ENCODE measurements at regions not wholly inside any gene's neighbourhood (a gene's known extent, or its start where the extent isn't known, plus 50 kb on each side); places are given as distances from the start of the nearest gene placed in this dataset.

- DNase-seq = no peak
- no peak overlapping the region for H3K27ac Mint-ChIP-seq
- ATAC-seq (ENCODE audit: poor library complexity) = no peak
- no peaks in the 10 kb centered on the region for H3K36me3 Mint-ChIP-seq (ENCODE audit: low read depth)
- H3K9me3 Mint-ChIP-seq = peaks cover 5% of the 10 kb centered on the region
- POLR2A ChIA-PET = interaction anchor here (0.6 kb wide), 1 partner anchor 15 kb away, joined by 3 read pairs; no protein-coding TSS in a partner anchor
- TF ChIP-seq, protein P1, sequence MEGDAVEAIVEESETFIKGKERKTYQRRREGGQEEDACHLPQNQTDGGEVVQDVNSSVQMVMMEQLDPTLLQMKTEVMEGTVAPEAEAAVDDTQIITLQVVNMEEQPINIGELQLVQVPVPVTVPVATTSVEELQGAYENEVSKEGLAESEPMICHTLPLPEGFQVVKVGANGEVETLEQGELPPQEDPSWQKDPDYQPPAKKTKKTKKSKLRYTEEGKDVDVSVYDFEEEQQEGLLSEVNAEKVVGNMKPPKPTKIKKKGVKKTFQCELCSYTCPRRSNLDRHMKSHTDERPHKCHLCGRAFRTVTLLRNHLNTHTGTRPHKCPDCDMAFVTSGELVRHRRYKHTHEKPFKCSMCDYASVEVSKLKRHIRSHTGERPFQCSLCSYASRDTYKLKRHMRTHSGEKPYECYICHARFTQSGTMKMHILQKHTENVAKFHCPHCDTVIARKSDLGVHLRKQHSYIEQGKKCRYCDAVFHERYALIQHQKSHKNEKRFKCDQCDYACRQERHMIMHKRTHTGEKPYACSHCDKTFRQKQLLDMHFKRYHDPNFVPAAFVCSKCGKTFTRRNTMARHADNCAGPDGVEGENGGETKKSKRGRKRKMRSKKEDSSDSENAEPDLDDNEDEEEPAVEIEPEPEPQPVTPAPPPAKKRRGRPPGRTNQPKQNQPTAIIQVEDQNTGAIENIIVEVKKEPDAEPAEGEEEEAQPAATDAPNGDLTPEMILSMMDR (IDR thresholded peaks at IDR 0.05) = no peak
- no peak overlapping the region for H3K4me3 ChIP-seq (ENCODE audit: low read length)
- no peaks in the 10 kb centered on the region for H3K4me1 ChIP-seq (ENCODE audit: insufficient read depth, low read length)
- H3K4me1 Mint-ChIP-seq (ENCODE audit: low read depth) = no peaks in the 10 kb centered on the region
- no peaks in the 10 kb centered on the region for H3K36me3 ChIP-seq (ENCODE audit: insufficient read depth, low read length)
- intact Hi-C loops (cut with DNase I, micrococcal nuclease) = no loop called here
- no peak overlapping the region for H3K4me3 Mint-ChIP-seq
- peaks cover 8% of the 10 kb centered on the region for H3K27me3 Mint-ChIP-seq
- CTCF ChIA-PET = no interaction called here
- no peaks in the 10 kb centered on the region for H3K27me3 ChIP-seq (ENCODE audit: control insufficient read depth in 1 of 2, insufficient read depth in 2 of 2, low read length in 2 of 2)
- no peak overlapping the region for H3K27ac ChIP-seq (ENCODE audit: low read depth in 1 of 2, low read length in 2 of 2)
- no peaks in the 10 kb centered on the region for H3K9me3 ChIP-seq (ENCODE audit: control insufficient read depth in 1 of 2, insufficient read depth in 1 of 2, low read length in 2 of 2)
Observed at GRCh38 chr5:98585661-98586310, 187.7 kb upstream of the RGMB start.

- Mint-ChIP-seq H3K4me3 (no peak overlapping the region), H3K9me3 (peaks cover 5% of the 10 kb centered on the region), H3K27me3 (peaks cover 4% of the 10 kb centered on the region), H3K4me1 (ENCODE audit: low read depth) (no peaks in the 10 kb centered on the region), H3K27ac (no peak overlapping the region), H3K36me3 (ENCODE audit: low read depth) (no peaks in the 10 kb centered on the region)
- Histone ChIP-seq H3K4me1 (ENCODE audit: insufficient read depth, low read length) (no peaks in the 10 kb centered on the region), H3K27me3 (ENCODE audit: control insufficient read depth in 1 of 2, insufficient read depth in 2 of 2, low read length in 2 of 2) (no peaks in the 10 kb centered on the region), H3K27ac (ENCODE audit: low read depth in 1 of 2, low read length in 2 of 2) (no peak overlapping the region), H3K36me3 (ENCODE audit: insufficient read depth, low read length) (no peaks in the 10 kb centered on the region), H3K9me3 (ENCODE audit: control insufficient read depth in 1 of 2, insufficient read depth in 1 of 2, low read length in 2 of 2) (no peaks in the 10 kb centered on the region), H3K4me3 (ENCODE audit: low read length) (no peak overlapping the region)
- intact Hi-C loops (cut with DNase I, micrococcal nuclease) = no loop called here
- POLR2A ChIA-PET = interaction anchor here (0.6 kb wide), 1 partner anchor 15 kb away, joined by 3 read pairs; no protein-coding TSS in a partner anchor
- CTCF ChIA-PET = no interaction called here
- DNase-seq (no peak), ATAC-seq (ENCODE audit: poor library complexity) (no peak)
- TF ChIP-seq, protein P1 (IDR thresholded peaks at IDR 0.05) = no peak
Observed at GRCh38 chr5:98586581-98586980, 186.9 kb upstream of the RGMB start.

DNA sequence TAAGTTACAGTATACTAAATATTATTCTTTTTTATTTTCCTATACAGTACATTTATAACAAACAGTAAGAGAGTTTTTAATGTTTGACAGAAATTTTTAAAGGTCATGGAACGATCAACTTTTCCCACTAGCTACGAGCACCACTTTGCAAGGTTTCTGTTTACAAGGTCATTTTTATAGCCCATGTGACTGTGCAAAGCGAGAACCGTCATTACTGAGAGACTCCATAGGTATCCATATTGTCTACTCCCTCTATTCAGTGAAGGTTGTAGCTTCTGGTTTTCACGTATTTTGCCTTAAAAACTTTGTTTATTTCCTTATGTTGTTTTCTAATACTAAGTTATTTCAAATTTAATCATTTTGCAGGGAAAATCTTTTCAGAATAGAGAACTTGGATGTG lies 186.3 kb upstream of the RGMB start:
- no peaks in the 10 kb centered on the region for H3K27me3 ChIP-seq (ENCODE audit: control insufficient read depth in 1 of 2, insufficient read depth in 2 of 2, low read length in 2 of 2)
- H3K4me1 ChIP-seq (ENCODE audit: insufficient read depth, low read length) = no peaks in the 10 kb centered on the region
- no peak overlapping the region for H3K27ac ChIP-seq (ENCODE audit: low read depth in 1 of 2, low read length in 2 of 2)
- H3K36me3 ChIP-seq (ENCODE audit: insufficient read depth, low read length) = no peaks in the 10 kb centered on the region
- TF ChIP-seq, protein P1 (IDR thresholded peaks at IDR 0.05) = no peak
- ChIA-PET CTCF (no interaction called here), POLR2A (no interaction called here)
- no peak overlapping the region for H3K4me3 Mint-ChIP-seq
- H3K36me3 Mint-ChIP-seq (ENCODE audit: low read depth) = no peaks in the 10 kb centered on the region
- no peak overlapping the region for H3K4me3 ChIP-seq (ENCODE audit: low read length)
- DNase-seq (no peak), ATAC-seq (ENCODE audit: poor library complexity) (no peak)
- H3K27me3 Mint-ChIP-seq = peaks cover 4% of the 10 kb centered on the region
- no peaks in the 10 kb centered on the region for H3K4me1 Mint-ChIP-seq (ENCODE audit: low read depth)
- H3K9me3 ChIP-seq (ENCODE audit: control insufficient read depth in 1 of 2, insufficient read depth in 1 of 2, low read length in 2 of 2) = no peaks in the 10 kb centered on the region
- no peak overlapping the region for H3K27ac Mint-ChIP-seq
- intact Hi-C loops (cut with DNase I, micrococcal nuclease) = no loop called here
- peaks cover 5% of the 10 kb centered on the region for H3K9me3 Mint-ChIP-seq
